CD14-positive monocyte (primary cell): ENCODE measurements at regions not wholly inside any gene's neighbourhood (a gene's known extent, or its start where the extent isn't known, plus 50 kb on each side); places are given as distances from the start of the nearest gene placed in this dataset.
A peak's percentile ranks its signal among the peaks of the same experiment; 100 is the strongest.

Experiments
- DNase-seq, 3 donors: peaks; one replicate each; pipeline ENCODE4 v3.0.0-alpha.2; 2011 to 2022
- H2AFZ ChIP-seq: 2 replicates; pipeline ENCODE4 v1.6.0; 2012; ENCODE audit warnings: mild to moderate bottlenecking, low read depth, low read length, inconsistent platforms; ENCODE audit not compliant: insufficient read depth, poor library complexity, severe bottlenecking
- H3K27ac ChIP-seq, 2 donors: 1 replicate in 1 of 2; 2 replicates in 1 of 2; pipeline ENCODE4 v1.5.1; 2012 to 2013; ENCODE audit warnings: low read length in 2 of 2, control low read depth in 1 of 2, inconsistent platforms in 1 of 2, low read depth in 1 of 2, mild to moderate bottlenecking in 1 of 2
- H3K27me3 ChIP-seq, 2 donors: one replicate each; pipeline versions ENCODE4 v1.6.0 to v1.6.1; 2011 to 2013; ENCODE audit warnings: low read length in 2 of 2; ENCODE audit not compliant: control insufficient read depth in 2 of 2, insufficient read depth in 2 of 2
- H3K36me3 ChIP-seq, 2 donors: replicated peaks in 1 of 2; 1 replicate in 1 of 2; 2 replicates in 1 of 2; pipeline versions ENCODE4 v1.5.1 to v1.6.1; 2012 to 2013; ENCODE audit warnings: low read length in 2 of 2, control low read depth in 1 of 2, inconsistent platforms in 1 of 2, mild to moderate bottlenecking in 1 of 2; ENCODE audit not compliant: insufficient read depth in 2 of 2, control insufficient read depth in 1 of 2
- H3K4me1 ChIP-seq, 2 donors: 1 replicate in 1 of 2; 2 replicates in 1 of 2; pipeline versions ENCODE4 v1.5.1 to v1.6.1; 2012 to 2013; ENCODE audit warnings: low read length in 2 of 2, control low read depth in 1 of 2, inconsistent platforms in 1 of 2, mild to moderate bottlenecking in 1 of 2, moderate library complexity in 1 of 2; ENCODE audit not compliant: insufficient read depth in 2 of 2, control insufficient read depth in 1 of 2
- H3K4me2 ChIP-seq: replicated peaks from 2 replicates; pipeline ENCODE3; 2012; ENCODE audit warnings: low read length, moderate library complexity, mild to moderate bottlenecking; ENCODE audit not compliant: poor library complexity, severe bottlenecking; ENCODE audit errors: extremely low read depth
- H3K4me3 ChIP-seq, 3 experiments: fragments of 200-600 bp in 1 of 3; sonication (generic) in 1 of 3; replicated peaks in 1 of 3; 1 replicate in 2 of 3; 2 replicates in 1 of 3; pipeline ENCODE4 v1.5.1; 2011 to 2013; ENCODE audit warnings: low read length in 3 of 3, mild to moderate bottlenecking in 3 of 3, control low read depth in 2 of 3, low read depth in 2 of 3, inconsistent platforms in 1 of 3, moderate library complexity in 1 of 3
- H3K79me2 ChIP-seq: 2 replicates; pipeline ENCODE4 v1.6.0; 2012; ENCODE audit warnings: mild to moderate bottlenecking, control low read depth, inconsistent platforms, low read length, moderate library complexity; ENCODE audit not compliant: insufficient read depth
- H3K9ac ChIP-seq: 2 replicates; pipeline ENCODE4 v1.6.0; 2017; ENCODE audit warnings: low read length, mild to moderate bottlenecking; ENCODE audit not compliant: insufficient read depth, poor library complexity, severe bottlenecking
- H3K9me3 ChIP-seq, 2 donors: replicated peaks in 1 of 2; 1 replicate in 1 of 2; 2 replicates in 1 of 2; pipeline versions ENCODE4 v1.5.1 to v1.6.1; 2012 to 2013; ENCODE audit warnings: low read length in 2 of 2, control low read depth in 1 of 2; ENCODE audit not compliant: control insufficient read depth in 1 of 2, insufficient read depth in 1 of 2
- H4K20me1 ChIP-seq: 2 replicates; pipeline ENCODE4 v1.6.0; 2012; ENCODE audit warnings: mild to moderate bottlenecking, low read length, control low read depth, moderate library complexity; ENCODE audit not compliant: insufficient read depth
- H3K27ac Mint-ChIP-seq, 7 donors: one replicate each; pipeline ENCODE4 v1.8.0; 2020; ENCODE audit warnings: mild to moderate bottlenecking in 7 of 7, mixed read lengths in 7 of 7, moderate library complexity in 6 of 7, inconsistent platforms in 2 of 7
- H3K27me3 Mint-ChIP-seq, 3 donors: one replicate each; pipeline ENCODE4 v1.8.0; 2021 to 2022; ENCODE audit warnings: low read depth in 3 of 3, mild to moderate bottlenecking in 3 of 3, mixed read lengths in 3 of 3, moderate library complexity in 3 of 3, inconsistent platforms in 1 of 3
- H3K36me3 Mint-ChIP-seq, 2 donors: one replicate each; pipeline ENCODE4 v1.8.0; 2020; ENCODE audit warnings: mixed read lengths in 2 of 2, inconsistent platforms in 1 of 2, mild to moderate bottlenecking in 1 of 2
- H3K4me1 Mint-ChIP-seq: one replicate; pipeline ENCODE4 v1.8.0; 2020; ENCODE audit warnings: mild to moderate bottlenecking, mixed read lengths
- H3K4me3 Mint-ChIP-seq, 2 donors: one replicate each; pipeline ENCODE4 v1.8.0; 2020; ENCODE audit warnings: mild to moderate bottlenecking in 2 of 2, mixed read lengths in 2 of 2, moderate library complexity in 1 of 2
- H3K9me3 Mint-ChIP-seq, 7 donors: one replicate each; pipeline ENCODE4 v1.8.0; 2020 to 2022; ENCODE audit warnings: mixed read lengths in 7 of 7, mild to moderate bottlenecking in 6 of 7, moderate library complexity in 6 of 7, inconsistent platforms in 2 of 7
- WGBS: methylation state at CpG from one replicate; pipeline ENCODE4 v1.1.5; 2013; ENCODE audit warnings: missing lambda C conversion rate; ENCODE audit not compliant: insufficient coverage; 5-methylcytosine and 5-hydroxymethylcytosine counted together
- intact Hi-C, 2 donors: fragments of 100-400 bp; cut with micrococcal nuclease; formaldehyde crosslinking; loops; one replicate each; pipeline versions ENCODE4 v1.15.0 to v1.15.1; 2023
- TF ChIP-seq, protein P1 (sequence below): fragments of 200-600 bp; IDR thresholded peaks from one replicate; pipeline ENCODE4 v1.8.0; 2022; ENCODE audit warnings: antibody characterized with exemption, mild to moderate bottlenecking

DNA sequence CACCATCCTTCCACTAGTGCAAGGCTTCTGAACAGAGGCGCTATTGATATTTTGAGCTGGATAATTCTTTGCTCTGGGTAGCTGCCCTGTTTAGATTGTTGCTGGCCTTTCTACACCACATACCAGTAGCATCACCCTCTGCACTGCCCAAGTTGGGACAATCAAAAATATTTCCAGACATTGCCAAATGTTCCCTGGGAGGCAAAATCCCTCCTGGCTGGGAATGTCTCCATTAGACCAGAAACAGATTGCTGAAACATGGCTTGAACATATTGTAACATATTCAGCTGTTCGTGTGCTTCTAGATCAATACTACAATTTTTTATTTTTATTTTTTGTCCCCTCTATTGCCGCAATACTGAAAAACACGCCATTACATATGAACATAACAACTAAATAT lies 174.6 kb downstream of the ABCA8 start:
- Histone ChIP-seq H3K27ac (no peak overlapping the region), H3K4me3 (no peak overlapping the region), H3K9me3 (no peaks in the 10 kb centered on the region), H3K4me2 (no peak overlapping the region), H3K4me1 (peaks cover 0 to 4% of the 10 kb centered on the region in 2 donors), H3K79me2 (no peaks in the 10 kb centered on the region), H3K36me3 (no peaks in the 10 kb centered on the region), H2AFZ (peak overlapping the region; percentile 2), H4K20me1 (no peaks in the 10 kb centered on the region), H3K27me3 (no peaks in the 10 kb centered on the region), H3K9ac (no peak overlapping the region)
- intact Hi-C loops = no loop called here
- no peaks in the 10 kb centered on the region for H3K27me3 Mint-ChIP-seq
- H3K36me3 Mint-ChIP-seq = no peaks in the 10 kb centered on the region
- H3K9me3 Mint-ChIP-seq = peaks cover 0 to 3% (median 0%) of the 10 kb centered on the region in 7 donors
- no peak overlapping the region for H3K4me3 Mint-ChIP-seq
- no peak overlapping the region for H3K27ac Mint-ChIP-seq
- DNase-seq = no peak
- H3K4me1 Mint-ChIP-seq = peaks cover 11% of the 10 kb centered on the region
- TF ChIP-seq, protein P1, sequence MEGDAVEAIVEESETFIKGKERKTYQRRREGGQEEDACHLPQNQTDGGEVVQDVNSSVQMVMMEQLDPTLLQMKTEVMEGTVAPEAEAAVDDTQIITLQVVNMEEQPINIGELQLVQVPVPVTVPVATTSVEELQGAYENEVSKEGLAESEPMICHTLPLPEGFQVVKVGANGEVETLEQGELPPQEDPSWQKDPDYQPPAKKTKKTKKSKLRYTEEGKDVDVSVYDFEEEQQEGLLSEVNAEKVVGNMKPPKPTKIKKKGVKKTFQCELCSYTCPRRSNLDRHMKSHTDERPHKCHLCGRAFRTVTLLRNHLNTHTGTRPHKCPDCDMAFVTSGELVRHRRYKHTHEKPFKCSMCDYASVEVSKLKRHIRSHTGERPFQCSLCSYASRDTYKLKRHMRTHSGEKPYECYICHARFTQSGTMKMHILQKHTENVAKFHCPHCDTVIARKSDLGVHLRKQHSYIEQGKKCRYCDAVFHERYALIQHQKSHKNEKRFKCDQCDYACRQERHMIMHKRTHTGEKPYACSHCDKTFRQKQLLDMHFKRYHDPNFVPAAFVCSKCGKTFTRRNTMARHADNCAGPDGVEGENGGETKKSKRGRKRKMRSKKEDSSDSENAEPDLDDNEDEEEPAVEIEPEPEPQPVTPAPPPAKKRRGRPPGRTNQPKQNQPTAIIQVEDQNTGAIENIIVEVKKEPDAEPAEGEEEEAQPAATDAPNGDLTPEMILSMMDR = no peak
- WGBS = no CpG with 5 or more reads among the region's 4 CpGs

DNA sequence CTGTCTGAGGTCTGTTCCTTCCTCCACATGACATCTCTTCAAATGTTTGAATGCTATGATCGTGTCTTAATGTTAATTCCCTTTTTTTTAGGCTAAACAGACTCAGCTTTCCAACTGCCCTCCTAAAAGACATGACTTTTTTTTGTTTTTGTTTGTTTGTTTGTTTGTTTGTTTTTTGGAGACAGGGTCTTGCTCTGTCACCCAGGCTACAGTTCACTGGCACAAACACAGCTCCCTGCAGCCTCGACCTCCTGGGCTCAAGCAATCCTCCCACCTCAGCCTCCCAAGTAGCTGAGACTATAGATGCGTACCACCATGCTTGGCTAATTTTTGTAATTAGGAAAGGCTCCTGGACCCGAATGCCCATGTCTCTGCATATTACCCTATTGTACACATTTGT lies 176.5 kb downstream of the ABCA8 start:
- Histone ChIP-seq H3K36me3 (no peaks in the 10 kb centered on the region), H3K27me3 (no peaks in the 10 kb centered on the region), H3K4me1 (peaks cover 2 to 4% of the 10 kb centered on the region in 2 donors), H3K9me3 (peaks cover 0 to 3% of the 10 kb centered on the region in 2 donors), H3K79me2 (no peaks in the 10 kb centered on the region), H3K9ac (no peak overlapping the region), H3K4me2 (no peak overlapping the region), H4K20me1 (no peaks in the 10 kb centered on the region), H3K4me3 (no peak overlapping the region), H3K27ac (no peak overlapping the region), H2AFZ (no peak overlapping the region)
- H3K27ac Mint-ChIP-seq = no peak overlapping the region
- H3K4me3 Mint-ChIP-seq = no peak overlapping the region
- H3K36me3 Mint-ChIP-seq = no peaks in the 10 kb centered on the region
- no peak for DNase-seq
- H3K4me1 Mint-ChIP-seq = peaks cover 18% of the 10 kb centered on the region
- H3K9me3 Mint-ChIP-seq = peaks cover 0 to 3% (median 0%) of the 10 kb centered on the region in 7 donors
- WGBS = no CpG with 5 or more reads among the region's 4 CpGs
- TF ChIP-seq, protein P1 = no peak
- no peaks in the 10 kb centered on the region for H3K27me3 Mint-ChIP-seq
- intact Hi-C loops = loop anchor here (2.0 to 10.0 kb wide), 3 partner anchors 458 to 616 kb away; no protein-coding TSS in a partner anchor
